ENCODE measurements at regions not wholly inside any gene's neighbourhood (a gene's known extent, or its start where the extent isn't known, plus 50 kb on each side); places are given as distances from the start of the nearest gene placed in this dataset.

DNA sequence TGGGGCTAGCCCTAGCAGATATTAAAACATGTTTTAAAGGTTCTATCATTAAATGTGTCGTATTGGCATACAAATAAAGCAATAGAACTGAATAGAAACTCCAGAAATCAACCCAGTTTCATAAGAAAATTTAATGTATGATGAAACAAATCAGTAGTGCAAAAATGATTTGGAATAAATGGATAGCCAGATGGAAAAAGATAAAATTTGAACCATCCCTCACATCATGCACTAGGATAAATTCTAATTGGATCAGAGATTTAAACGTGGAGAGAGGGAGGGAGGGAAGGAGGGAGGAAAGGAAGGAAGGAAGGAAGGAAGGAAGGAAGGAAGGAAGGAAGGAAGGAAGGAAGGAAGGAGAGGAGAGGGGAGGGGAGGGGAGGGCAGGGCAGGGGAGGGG is 235.3 kb downstream of the SEC61B start:
- TF ChIP-seq, protein P1, sequence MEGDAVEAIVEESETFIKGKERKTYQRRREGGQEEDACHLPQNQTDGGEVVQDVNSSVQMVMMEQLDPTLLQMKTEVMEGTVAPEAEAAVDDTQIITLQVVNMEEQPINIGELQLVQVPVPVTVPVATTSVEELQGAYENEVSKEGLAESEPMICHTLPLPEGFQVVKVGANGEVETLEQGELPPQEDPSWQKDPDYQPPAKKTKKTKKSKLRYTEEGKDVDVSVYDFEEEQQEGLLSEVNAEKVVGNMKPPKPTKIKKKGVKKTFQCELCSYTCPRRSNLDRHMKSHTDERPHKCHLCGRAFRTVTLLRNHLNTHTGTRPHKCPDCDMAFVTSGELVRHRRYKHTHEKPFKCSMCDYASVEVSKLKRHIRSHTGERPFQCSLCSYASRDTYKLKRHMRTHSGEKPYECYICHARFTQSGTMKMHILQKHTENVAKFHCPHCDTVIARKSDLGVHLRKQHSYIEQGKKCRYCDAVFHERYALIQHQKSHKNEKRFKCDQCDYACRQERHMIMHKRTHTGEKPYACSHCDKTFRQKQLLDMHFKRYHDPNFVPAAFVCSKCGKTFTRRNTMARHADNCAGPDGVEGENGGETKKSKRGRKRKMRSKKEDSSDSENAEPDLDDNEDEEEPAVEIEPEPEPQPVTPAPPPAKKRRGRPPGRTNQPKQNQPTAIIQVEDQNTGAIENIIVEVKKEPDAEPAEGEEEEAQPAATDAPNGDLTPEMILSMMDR (IDR thresholded peaks at IDR 0.05) = no peak
- TF ChIP-seq POLR2A (IDR thresholded peaks at IDR 0.05) = no peak
